ENCODE measurements at regions not wholly inside any gene's neighbourhood (a gene's known extent, or its start where the extent isn't known, plus 50 kb on each side); places are given as distances from the start of the nearest gene placed in this dataset.

- TF ChIP-seq, protein P1, sequence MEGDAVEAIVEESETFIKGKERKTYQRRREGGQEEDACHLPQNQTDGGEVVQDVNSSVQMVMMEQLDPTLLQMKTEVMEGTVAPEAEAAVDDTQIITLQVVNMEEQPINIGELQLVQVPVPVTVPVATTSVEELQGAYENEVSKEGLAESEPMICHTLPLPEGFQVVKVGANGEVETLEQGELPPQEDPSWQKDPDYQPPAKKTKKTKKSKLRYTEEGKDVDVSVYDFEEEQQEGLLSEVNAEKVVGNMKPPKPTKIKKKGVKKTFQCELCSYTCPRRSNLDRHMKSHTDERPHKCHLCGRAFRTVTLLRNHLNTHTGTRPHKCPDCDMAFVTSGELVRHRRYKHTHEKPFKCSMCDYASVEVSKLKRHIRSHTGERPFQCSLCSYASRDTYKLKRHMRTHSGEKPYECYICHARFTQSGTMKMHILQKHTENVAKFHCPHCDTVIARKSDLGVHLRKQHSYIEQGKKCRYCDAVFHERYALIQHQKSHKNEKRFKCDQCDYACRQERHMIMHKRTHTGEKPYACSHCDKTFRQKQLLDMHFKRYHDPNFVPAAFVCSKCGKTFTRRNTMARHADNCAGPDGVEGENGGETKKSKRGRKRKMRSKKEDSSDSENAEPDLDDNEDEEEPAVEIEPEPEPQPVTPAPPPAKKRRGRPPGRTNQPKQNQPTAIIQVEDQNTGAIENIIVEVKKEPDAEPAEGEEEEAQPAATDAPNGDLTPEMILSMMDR (IDR thresholded peaks at IDR 0.05; ENCODE audit: low read depth, low read length), result no peak
- TF ChIP-seq POLR2A (IDR thresholded peaks at IDR 0.05; ENCODE audit: extremely low read depth, insufficient read length) (no peak), MAX (IDR thresholded peaks at IDR 0.05; ENCODE audit: low read depth, low read length) (no peak), MYC (IDR thresholded peaks at IDR 0.05; ENCODE audit: low read depth, low read length) (no peak)
Measured at GRCh38 chr1:82995951-82996350, 1003.0 kb downstream of the TTLL7 start.

Measured in NB4 (cell line).